ENCODE measurements at regions not wholly inside any gene's neighbourhood (a gene's known extent, or its start where the extent isn't known, plus 50 kb on each side); places are given as distances from the start of the nearest gene placed in this dataset.
"Not testable (repeated sequence)": the region's sequence is repeated elsewhere in the genome, so short reads cannot be mapped to it uniquely, and the experiment has no call there.

DNA sequence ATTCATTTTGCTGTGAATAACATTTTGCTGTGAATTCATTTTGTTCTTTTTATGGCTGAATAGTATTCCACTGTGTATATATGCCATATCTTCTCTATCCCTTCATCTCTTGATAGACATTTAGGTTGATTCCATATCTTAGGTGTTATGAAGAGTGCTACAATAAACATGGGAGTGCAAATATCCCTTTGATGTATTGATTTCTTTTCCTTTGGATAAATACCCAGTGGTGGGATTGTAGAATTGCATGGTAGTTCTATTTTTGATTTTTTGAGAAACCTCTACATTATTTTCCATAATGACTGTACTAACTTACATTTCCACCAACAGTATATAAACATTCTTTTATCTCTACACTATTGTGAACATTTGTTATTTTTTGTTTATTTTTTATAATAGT lies 555.9 kb downstream of the PDHA2 start:
- Mint-ChIP-seq H3K4me1 (no peaks in the 10 kb centered on the region), H3K36me3 (peaks cover 3% of the 10 kb centered on the region), H3K9me3 (peaks cover 30% of the 10 kb centered on the region), H3K4me3 (no peak overlapping the region), H3K27ac (no peak overlapping the region), H3K27me3 (ENCODE audit: low read depth) (no peaks in the 10 kb centered on the region)
- peak; percentile 49 for TF ChIP-seq CTCF (IDR thresholded peaks at IDR 0.05; ENCODE audit: unreplicated experiment)
- no peak for DNase-seq (ENCODE audit: low spot score in 2 of 2, unreplicated experiment in 2 of 2)

GRCh38 chr4:96406742-96407141 lies 566.8 kb downstream of the PDHA2 start:
- H3K36me3 Mint-ChIP-seq: no peaks in the 10 kb centered on the region
- no peak for TF ChIP-seq CTCF (IDR thresholded peaks at IDR 0.05; ENCODE audit: unreplicated experiment)
- H3K4me1 Mint-ChIP-seq: peaks cover 18% of the 10 kb centered on the region
- no peak for DNase-seq (ENCODE audit: low spot score in 2 of 2, unreplicated experiment in 2 of 2)
- no peak overlapping the region for H3K4me3 Mint-ChIP-seq
- H3K27me3 Mint-ChIP-seq (ENCODE audit: low read depth): no peaks in the 10 kb centered on the region
- no peak overlapping the region for H3K27ac Mint-ChIP-seq
- peaks cover 6% of the 10 kb centered on the region for H3K9me3 Mint-ChIP-seq

DNA sequence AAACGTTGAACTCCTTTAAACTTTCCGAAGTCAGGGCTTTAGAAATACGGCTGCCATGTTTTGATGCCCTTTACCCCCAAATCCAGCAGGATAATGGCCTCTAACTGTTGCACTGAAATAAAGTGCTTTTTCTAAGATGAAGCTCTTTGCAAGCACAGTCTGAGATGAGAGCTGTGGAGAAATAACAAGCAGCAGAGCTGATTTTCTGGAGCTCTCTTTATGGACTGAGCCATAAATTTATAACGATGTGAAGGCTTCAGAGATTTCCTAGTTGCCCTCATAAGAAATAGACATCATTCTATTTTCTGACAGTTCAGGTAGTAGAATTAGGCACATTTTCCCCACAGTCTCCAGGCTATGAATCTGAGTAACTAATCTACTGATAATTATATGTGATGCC lies 567.3 kb downstream of the PDHA2 start:
- Mint-ChIP-seq H3K27me3 (ENCODE audit: low read depth) (no peaks in the 10 kb centered on the region), H3K36me3 (no peaks in the 10 kb centered on the region), H3K27ac (no peak overlapping the region), H3K4me3 (no peak overlapping the region), H3K9me3 (peaks cover 6% of the 10 kb centered on the region), H3K4me1 (peaks cover 18% of the 10 kb centered on the region)
- no peak for DNase-seq (ENCODE audit: low spot score in 2 of 2, unreplicated experiment in 2 of 2)
- TF ChIP-seq CTCF (IDR thresholded peaks at IDR 0.05; ENCODE audit: unreplicated experiment): no peak

- TF ChIP-seq CTCF (IDR thresholded peaks at IDR 0.05; ENCODE audit: unreplicated experiment): no peak
- H3K9me3 Mint-ChIP-seq: peaks cover 6% of the 10 kb centered on the region
- no peak for DNase-seq (ENCODE audit: low spot score in 2 of 2, unreplicated experiment in 2 of 2)
Observed at GRCh38 chr4:96407738-96408463, 568.0 kb downstream of the PDHA2 start.

GRCh38 chr4:96414853-96415252 lies 575.0 kb downstream of the PDHA2 start:
- not testable (repeated sequence) for H3K27ac Mint-ChIP-seq; H3K4me3 Mint-ChIP-seq; H3K36me3 Mint-ChIP-seq; DNase-seq (ENCODE audit: low spot score in 2 of 2, unreplicated experiment in 2 of 2); H3K4me1 Mint-ChIP-seq; H3K9me3 Mint-ChIP-seq; H3K27me3 Mint-ChIP-seq (ENCODE audit: low read depth)

More at GRCh38 chr4:96407738-96408463, 568.0 kb downstream of the PDHA2 start:
- no peaks in the 10 kb centered on the region for H3K27me3 Mint-ChIP-seq (ENCODE audit: low read depth)
- H3K27ac Mint-ChIP-seq: peak overlapping the region; percentile 44
- peaks cover 18% of the 10 kb centered on the region for H3K4me1 Mint-ChIP-seq
- no peak overlapping the region for H3K4me3 Mint-ChIP-seq
- H3K36me3 Mint-ChIP-seq: no peaks in the 10 kb centered on the region

DNA sequence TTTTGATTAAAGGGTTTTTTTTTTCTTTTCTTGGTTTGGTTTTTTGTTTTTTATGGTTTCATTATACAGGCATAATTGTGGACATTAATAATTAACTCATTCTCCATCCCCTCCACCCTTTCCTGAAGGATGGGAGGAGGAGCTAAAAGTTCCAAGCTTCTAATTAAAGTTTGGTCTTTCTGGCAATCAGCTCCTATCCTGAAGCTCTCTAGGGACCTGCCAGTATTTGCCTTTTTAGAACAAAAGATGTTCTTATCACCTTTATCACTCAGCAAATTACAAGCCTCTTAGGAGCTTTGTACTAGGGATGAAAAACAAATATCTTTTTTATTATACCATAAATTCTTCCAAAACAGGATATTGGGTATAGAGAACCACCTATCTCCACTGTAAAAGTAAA lies 589.8 kb downstream of the PDHA2 start:
- Mint-ChIP-seq H3K27ac (no peak overlapping the region), H3K27me3 (ENCODE audit: low read depth) (no peaks in the 10 kb centered on the region), H3K4me1 (no peaks in the 10 kb centered on the region), H3K9me3 (peaks cover 3% of the 10 kb centered on the region), H3K4me3 (no peak overlapping the region), H3K36me3 (no peaks in the 10 kb centered on the region)
- no peak for TF ChIP-seq CTCF (IDR thresholded peaks at IDR 0.05; ENCODE audit: unreplicated experiment)
- DNase-seq (ENCODE audit: low spot score in 2 of 2, unreplicated experiment in 2 of 2): no peak

Measured in mesothelial cell of epicardium (in vitro differentiated cells).